ENCODE measurements at regions not wholly inside any gene's neighbourhood (a gene's known extent, or its start where the extent isn't known, plus 50 kb on each side); places are given as distances from the start of the nearest gene placed in this dataset.

DNA sequence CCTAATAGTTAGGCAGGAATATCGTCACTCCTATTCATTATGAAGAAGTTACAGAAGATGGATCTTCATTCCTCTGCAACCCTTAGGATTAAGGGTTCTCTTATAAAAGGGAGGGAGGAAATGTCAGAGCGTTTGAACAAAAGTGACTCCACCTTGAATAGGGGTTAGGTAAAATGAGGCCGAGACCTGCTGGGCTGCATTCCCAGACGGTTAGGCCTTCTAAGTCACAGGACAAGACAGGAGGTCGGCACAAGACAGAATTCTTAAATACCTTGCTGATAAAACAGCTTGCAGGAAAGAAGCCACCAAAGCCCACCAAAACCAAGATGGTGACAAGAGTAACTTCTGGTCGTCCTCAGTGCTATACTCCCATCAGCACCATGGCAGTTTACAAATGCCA, 147.6 kb downstream of the CDCA7 start:
- TF ChIP-seq CTCF (IDR thresholded peaks at IDR 0.05), result no peak
- TF ChIP-seq ZFX (IDR thresholded peaks at IDR 0.05; ENCODE audit: borderline replicate concordance), result no peak
